GM12892 (cell line): ENCODE measurements at regions not wholly inside any gene's neighbourhood (a gene's known extent, or its start where the extent isn't known, plus 50 kb on each side); places are given as distances from the start of the nearest gene placed in this dataset.
"Not testable (repeated sequence)": the region's sequence is repeated elsewhere in the genome, so short reads cannot be mapped to it uniquely, and the experiment has no call there.

Experiments
- POLR2A ChIP-seq: IDR thresholded peaks from 2 replicates; pipeline ENCODE4 v1.6.1; 2011; ENCODE audit warnings: low read depth, low read length, control low read depth
- POLR2AphosphoS5 ChIP-seq: IDR thresholded peaks from 2 replicates; pipeline ENCODE4 v1.6.1; 2011; ENCODE audit warnings: low read depth, low read length, control low read depth

DNA sequence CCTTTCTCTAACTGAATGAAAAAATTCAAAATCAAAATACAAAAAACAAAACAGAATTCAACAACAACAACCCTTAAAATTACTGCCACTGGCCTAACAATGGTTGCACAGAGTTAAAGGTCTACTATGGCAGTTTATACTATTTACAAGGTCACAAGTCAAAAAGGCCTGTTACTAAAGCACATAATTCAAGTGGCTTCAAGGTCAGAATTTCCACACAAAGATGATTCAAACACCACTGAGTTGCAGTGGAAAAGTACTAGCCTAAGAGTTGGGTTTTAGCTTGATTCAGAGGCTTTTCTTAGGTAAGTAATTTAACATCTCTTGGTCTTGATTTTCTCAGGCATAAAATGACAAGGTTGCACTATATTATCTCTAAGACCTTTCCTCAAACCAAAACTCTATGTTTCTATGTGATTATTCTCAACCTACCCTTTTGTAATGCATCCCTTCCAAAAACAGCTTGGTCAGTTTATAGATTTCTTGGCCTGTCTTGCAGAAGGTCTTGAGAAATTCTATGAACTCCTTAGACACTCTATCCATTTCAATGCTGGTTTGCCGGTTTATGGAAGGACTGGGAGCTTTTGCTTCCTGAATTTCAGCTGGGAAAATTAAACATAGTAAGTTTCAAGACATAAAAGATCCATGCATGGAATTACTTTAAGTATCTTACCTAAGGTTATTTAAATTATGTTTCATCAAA, 189.8 kb upstream of the KCTD7 start:
- TF ChIP-seq POLR2A, POLR2AphosphoS5: not testable (repeated sequence)
